Activated CD4-positive, alpha-beta T cell treated with anti-CD3 and anti-CD28 coated beads, Interleukin-2, Interleukin-4, amounts not matched to agents 100 ng/mL and 50 ng/mL, durations not matched to agents 16 hours and 8 hours (primary cell): ENCODE measurements at regions not wholly inside any gene's neighbourhood (a gene's known extent, or its start where the extent isn't known, plus 50 kb on each side); places are given as distances from the start of the nearest gene placed in this dataset.

Source experiments
- DNase-seq: peaks from one replicate; pipeline ENCODE4 v3.0.0-alpha.2; 2020; ENCODE audit warnings: low spot score

DNA sequence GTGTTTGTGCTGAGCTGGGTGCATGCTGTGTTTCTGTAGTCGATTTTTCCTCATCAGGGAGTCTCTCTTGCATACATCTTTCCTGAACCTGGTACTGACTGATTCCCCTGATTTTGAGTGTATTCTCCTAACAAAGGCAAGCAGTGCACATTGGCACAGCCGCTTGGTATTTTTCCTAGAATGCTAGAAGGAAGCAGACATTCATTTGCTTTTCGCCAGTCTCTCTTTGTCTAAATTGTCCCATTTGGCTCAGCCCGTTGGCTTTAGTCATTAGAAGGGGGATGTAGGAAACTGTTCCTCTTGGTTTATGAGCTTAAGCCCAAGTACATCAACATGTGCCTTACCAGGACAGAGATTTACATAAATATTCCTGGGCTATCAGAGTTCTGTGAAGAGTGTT is 266.1 kb upstream of the TMTC4 start:
- no peak for DNase-seq

DNA sequence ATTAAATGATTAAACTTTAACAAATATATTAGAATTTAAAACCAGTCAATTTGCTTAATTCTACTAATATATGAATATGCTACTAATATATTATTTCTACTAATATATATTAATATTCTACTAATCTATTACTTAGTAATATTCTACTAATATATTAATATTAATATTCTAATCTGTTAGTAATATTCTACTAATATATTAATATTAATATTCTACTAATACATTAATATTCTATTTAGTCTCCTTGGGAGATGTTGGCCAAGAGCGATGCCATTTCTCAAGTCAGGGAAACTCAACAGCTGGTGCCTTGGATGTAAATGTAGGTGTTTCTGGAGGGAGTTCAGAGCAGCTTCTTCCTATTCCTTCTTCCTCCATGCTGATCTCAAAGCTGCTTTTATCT is 259.2 kb upstream of the TMTC4 start:
- DNase-seq: no peak

DNA sequence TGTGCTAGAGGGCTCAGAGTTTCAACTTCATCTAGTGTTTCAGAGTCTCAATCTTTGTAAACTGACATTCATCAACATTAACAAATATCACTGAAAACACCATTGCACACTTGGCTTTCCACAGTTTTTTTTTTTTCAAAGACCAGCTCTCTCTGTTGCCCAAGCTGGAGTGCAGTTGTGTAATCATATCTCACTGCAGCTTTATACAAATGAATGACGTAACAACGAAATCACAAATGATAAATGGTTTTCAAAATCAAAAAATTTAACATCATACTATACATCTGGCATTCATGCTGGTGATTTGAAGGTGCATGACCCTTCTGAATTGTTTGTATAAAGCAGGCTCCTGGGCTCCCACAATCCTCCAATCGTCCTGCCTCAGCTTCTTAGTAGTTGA is 248.0 kb upstream of the TMTC4 start:
- no peak for DNase-seq

DNA sequence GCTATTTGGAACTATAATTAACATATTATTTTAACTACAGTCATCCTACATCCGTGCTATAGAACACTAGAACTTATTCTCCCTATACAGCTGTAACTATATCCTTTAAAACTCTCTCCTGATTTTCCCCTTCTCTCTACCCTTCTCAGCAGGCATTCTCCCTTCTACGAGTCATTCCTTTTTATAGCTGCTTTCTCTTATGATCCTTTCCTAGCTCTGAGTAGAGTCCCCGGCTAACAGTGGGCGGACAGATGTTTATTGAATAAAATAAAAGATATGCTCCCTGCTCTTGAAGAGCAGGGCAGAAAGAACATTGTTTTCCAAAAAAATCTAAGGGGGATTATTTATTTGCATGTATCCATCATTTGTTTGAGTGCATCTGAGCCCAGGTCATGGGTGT is 246.5 kb upstream of the TMTC4 start:
- no peak for DNase-seq

DNA sequence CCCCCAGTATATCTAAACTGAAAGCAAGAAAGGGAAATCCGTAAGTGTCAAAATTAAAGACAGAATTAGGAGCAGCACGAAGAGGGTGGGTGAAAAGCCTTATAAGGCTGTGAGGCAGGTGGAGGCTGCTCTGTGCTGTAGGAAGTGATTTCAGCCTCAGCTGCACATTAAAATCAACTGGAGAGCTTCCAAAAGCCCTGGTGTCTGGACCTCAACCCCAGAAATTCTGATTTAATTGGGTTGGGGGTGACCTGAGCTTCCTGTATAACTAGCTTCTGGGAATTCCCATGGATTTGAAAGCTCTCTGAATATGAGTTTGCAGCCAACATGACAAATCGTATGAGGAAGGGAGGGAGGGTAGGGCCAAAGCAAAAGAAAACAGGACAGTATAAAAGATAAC is 242.4 kb upstream of the TMTC4 start:
- DNase-seq: no peak

DNA sequence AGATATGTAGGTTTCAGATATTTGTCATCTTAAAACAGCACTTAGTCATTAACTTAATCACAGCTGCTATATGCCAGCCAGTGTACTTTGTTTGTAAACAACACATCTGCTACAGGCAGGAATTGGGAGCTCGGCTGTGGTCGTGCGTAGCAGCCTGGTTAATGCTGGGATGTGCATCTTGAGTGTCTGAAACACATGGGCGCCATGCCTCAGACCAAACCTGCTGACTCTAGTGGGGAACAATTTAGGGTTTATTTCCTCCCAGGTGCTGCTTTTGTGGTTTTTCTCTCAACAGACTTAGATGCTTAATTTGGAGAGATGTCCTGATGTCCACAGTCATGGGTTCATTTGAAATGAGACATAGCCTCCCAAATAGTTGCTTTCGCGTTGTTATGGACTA is 238.5 kb upstream of the TMTC4 start:
- no peak for DNase-seq

DNA sequence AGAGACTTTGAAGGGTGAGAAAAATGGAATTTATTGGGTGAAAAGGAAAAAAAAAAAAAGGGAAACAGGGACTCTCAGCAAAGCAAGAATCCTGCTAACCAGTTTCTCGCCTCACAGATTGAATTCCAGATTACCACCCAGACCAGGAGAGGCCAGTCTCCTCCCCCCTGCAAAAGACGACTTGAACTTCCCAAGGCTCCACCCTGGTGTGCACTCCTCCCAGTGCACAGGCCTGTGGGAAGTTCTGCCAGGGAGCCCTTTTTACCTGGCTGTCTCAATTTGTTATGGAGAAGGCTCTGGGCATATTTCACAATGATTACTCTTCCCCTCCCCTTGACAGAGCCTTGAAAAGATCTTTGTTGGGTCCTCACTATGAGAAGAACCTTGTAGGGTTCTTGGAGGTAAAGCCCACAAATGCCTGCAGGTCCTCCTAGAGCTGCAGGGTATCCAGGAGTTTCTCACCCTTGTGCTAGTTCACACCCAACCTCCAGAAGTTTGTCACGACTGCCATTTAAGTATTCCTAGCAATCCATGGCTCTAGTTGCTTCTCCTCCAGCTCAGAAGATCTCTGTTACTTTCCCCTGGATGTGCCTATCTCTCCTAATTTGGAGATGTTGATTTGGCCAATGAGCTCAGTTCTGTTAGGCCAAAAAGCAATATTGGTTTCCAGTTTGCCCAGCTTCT is 229.8 kb upstream of the TMTC4 start:
- DNase-seq: no peak

DNA sequence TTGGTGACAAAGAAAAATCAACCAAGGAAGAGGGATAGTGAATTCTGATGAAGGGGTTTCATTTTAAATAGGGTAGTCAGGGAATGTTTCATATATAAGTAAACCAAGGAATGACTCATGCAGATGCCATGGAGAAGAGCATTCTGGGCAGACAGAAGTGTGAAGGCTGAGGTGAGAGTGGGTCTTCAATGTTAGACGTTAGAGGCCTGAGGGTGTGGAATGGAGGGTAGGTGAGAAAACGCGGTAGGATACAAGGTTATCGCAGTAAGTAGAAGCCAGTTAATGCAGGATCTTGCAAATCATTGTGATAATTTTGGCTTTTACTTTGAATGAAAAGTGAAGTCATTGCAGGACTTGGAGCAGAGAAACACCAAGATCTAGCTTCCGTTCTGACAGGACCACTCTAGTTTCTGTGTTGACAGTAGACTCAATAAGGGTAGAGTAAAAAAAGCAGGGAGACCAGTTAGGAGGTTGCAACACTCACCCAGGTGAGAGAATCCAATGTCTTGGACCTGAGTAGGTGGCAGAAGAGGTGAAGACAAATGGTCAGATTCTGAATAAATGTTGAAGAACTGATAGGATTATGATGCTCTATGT is 225.2 kb upstream of the TMTC4 start:
- peak; percentile 19 for DNase-seq

DNA sequence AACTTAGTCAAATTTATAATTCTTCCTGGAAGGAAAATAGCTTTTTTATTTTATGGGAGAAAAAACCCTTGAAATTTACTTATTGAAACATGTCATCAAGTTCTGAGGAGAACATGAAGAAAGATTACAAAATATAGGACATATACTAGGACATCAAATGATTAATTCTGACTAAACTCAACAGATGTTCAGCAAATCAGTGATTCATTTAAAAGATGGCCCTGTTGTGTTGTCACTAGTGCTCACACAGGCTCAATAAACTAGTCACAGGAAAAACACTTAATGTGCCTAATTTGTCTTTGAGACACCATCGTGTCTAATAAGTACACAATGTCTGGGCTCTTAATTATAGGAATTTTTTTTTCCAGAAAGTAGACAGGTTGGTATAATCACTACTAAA is 223.8 kb upstream of the TMTC4 start:
- DNase-seq: no peak

DNA sequence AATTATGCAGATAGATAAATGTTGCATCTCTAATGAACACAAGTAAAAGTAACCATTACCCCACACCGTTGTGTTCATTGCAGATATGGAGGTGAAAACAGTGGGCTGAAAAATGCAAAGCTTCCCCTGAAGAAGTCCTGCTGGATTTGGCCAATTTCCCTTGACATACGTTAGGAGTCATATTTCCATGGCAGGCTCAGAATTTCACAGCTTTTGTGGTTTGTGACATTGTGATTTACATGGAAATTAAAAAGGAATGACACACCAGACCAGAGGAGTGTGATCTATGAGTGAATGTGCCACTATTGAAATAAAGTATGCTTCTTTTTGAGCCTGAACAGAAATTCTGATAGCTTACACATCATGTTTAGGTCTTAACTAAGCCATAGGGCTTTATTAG is 221.1 kb upstream of the TMTC4 start:
- no peak for DNase-seq

DNA sequence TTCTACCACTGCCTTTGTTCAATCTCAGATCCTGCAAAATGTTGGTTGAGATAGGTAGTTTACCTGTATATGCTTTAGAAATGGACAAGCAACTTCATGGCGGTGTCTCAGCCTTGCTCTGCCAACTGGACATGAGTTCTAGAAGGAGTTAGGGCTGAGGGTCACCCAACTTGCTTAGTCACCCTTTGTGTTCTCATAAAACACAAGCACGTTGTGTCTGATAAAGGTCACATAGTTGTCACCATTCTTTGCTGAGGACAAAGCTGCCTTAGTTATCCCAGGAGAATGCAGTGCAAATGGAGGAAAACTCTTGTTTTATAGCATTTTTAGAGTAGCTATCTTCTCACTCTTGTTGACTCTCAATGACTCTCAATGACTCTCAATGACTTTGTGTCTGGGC is 218.4 kb upstream of the TMTC4 start:
- no peak for DNase-seq

DNA sequence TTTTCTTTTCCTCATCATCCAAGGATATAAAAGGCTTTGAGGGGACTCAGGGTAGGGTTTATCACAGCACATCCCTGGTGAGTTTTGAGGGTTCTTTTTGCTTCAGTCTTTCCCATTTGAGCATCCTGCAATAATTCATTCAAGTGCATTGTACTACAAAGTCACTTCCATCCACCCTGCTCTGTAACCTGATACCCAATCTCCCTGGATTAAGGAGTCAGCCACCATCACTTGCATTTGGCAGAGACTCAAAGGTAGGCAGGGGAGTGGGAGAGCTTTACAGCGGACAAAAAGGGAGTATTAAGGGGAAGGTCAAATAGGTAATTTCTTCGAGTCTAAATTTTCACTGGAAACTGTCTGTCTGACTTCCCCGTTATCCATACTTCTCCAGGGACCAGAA is 216.1 kb upstream of the TMTC4 start:
- no peak for DNase-seq

DNA sequence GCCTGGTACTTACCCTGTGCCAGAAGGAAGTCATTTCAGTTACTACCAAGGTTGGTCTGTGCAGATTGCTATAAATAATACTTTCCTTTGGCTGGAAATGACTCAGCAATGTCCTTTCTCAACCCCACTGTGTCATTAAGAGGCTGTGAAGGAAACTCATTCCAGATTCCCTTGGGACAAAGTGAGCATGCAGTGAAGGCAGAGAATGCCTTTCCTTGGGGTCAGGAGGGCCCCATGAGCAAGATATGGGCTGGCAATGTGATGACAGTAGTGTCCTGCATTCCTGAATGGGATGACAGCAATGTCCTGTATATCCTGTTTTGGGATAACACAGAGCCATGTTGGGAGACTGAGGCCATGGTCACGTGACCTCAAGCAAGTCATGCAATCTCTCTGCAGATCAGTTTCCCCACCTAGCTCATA is 213.1 kb upstream of the TMTC4 start:
- DNase-seq: peak; percentile 2

DNA sequence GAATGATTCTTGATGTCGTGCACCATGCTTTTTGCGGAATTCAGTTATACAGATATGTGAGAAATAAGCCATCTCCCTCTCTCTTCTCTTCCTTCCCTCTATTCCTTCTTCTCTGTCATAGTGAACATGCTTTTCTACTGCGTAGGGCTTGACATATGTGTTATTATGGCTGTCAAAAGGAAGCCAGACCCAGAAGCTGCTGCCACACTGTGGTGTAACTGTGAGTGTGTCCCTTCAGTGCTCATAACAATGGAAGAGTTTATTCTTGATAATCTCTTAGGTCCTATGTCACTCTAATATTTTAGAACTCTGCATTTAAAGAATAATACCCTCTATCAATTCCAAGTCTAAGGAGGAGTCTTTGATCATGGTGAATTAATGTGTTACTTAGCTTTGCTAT is 208.9 kb upstream of the TMTC4 start:
- DNase-seq: no peak

DNA sequence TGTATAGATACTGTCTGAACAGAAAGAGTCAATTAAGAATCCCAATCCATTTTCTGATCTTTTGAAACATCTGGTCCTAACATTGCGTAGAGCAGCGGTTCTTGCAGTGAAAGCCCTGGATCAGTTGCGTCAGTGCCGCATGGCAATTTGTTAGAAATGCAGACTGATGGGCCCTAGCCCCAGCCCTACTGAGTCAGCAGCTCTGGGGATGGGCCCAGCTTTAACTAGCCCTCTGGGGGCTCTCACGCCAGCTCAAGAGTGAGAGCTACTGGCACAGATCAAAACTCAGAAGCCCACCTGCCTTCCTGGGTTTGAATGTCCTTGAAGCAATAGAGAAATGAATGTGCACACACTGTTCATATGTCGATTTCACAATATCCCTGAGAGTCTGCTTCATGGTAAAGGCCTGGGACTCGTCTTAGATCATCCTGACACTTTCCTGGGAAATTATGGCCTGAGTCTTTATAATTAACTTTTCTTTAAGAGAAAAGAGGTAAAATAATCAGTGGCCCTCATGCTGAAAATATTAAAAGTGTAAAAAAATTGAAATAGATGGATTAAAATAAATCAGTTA is 206.8 kb upstream of the TMTC4 start:
- no peak for DNase-seq

DNA sequence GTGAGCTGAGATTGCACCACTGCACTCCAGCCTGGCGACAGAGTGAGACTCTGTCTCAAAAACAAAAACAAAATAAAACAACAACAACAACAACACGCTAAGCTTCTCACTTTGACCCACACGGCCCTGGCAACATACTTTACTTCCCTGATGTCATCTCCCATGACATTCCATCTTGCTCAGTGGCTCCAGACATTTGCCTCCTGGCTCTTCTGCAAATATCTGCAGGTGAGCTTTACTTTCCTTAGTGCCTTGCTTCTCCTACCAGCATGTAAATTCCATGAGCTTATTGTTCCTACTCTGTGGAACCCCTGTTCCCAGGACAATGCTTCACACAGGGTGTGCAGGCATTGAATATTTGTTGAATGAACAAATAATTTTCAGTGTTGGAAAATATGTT is 205.6 kb upstream of the TMTC4 start:
- DNase-seq: no peak

DNA sequence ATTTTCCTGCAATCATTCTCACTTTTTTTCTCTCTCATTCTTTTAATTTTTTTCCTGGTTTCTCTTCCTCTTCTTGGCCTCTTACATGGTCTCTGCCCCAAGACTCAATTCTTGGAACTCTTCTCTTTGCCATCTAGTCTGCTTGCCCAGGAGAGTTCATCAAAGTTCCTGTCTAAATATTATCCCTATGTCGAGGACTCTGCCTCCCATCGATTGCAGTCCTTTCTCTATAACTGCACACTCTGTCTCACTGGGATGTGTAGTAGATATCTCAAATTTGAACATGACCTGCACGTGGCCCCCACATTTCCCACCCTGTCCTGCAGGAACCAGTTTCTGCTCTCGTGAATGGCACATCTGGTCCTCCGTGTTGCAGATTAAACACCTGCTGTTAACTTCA is 204.7 kb upstream of the TMTC4 start:
- DNase-seq: no peak

DNA sequence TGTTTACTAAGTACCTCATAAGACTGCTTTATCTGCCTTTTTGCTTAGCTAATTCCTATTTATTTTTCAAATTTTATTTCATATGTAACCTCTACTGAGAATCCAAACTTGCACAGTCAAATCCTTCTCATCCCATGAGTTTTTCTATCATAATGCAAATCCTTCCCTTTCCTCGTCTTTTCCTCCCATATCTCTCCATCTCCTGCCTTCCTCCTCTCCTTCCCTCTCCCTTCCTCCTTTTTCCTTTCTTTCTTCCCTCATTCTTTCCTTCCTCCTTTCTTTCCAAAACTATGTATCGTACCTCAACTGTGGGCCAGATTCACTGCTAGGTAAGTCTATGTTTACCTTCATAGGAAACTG is 201.4 kb upstream of the TMTC4 start:
- no peak for DNase-seq

DNA sequence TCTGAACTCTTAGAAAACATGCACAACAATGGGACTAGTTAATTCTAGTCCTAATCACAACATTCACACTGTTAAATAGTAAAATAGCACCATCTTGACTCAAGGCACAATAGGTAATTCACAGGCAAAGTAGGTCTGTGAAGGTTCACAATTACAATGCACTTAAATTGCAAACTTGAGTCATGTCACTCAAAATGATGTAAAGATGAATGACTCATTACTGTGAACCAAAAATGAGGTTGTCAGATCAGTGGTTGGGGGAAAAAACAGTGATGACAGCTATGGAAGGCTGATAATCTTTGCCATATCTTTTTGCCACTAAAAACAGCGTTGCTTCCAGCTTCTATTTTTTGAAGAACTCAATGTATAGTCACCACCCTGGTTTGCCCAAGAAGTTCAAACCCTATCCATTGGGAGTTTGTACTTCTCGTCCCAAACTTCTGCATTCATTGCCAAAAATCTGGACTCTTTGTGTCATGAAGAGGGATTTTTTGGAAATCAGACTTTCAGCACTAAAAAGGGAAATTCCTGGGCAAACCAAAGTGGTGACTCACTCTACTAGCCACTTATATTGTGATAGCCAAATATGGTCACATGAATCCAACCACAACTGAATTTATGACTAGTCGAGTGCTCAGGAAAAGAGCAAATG is 200.9 kb upstream of the TMTC4 start:
- peak; percentile 78 for DNase-seq

DNA sequence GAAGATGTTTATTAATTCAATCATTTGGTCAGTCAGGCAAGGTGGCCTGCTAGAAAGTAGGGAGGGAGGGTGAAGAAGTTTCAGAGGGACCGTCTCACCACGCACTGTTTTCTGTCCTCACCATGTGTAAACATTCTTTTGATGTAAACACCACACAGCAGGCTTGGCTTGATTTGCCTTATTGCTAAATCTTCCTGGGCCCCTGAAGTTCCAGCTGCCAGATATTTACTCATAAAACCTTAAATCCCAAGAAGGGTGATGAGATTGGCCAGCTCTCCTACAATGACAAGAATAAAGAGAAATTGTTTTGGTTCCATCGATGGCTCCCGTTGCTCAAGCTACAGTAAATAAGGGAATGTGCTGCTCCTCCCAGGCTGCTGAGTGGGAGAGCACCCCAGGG is 198.2 kb upstream of the TMTC4 start:
- no peak for DNase-seq

DNA sequence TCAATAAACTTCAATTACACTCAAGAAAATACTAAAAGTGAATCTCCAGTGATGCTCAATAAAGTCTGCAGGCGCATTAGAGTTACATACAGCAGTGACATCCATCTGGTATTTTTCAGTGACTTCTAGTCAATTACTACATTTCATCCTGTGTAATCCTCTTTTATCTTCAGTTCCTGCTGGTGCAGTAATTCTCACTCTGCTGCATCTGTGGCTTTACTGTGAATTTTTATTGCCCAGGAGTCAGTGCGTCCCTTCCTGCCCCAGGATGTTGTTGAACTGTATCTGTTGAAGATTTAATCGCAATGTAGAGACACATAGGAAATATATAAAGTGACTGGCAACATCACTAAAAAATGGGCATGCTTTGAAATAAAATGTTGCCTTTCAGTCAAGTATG is 196.3 kb upstream of the TMTC4 start:
- DNase-seq: no peak

DNA sequence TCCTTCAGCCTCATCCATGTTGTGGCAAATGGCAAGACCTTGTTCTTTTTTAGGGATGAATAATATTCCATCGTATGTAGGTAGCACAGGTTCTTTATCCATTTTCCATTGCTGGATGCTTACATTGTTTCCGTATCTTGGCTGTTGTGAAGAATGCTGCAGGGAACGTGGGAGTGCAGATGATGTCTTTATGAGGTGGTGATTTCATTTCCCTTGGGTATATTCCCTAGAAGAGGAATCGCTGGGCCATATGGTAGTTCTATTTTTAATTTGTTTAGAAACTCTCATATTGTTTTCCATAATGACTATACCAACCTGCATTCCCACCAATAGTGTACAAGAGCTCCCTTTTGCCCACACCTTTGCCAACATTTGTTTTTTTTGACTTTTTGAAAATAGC is 186.3 kb upstream of the TMTC4 start:
- no peak for DNase-seq

DNA sequence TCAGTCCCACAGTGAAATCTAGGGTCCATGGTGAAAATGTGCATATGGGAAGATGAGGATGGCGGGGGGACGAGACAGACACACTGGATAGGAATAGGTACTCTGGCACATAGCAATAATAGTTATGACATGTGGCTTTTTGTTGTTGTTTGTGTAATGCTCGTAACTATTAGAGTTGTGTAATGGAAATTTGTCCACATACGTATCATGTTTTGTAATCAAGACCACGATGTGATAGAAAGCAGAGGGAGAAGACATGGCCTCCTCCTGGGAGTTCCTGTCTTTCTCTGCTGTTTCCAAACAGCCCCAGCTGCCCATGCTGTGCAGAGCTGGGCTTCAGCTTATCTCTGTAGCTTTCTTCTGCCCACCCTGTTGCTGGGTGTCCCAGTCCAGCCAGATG is 185.3 kb upstream of the TMTC4 start:
- no peak for DNase-seq

DNA sequence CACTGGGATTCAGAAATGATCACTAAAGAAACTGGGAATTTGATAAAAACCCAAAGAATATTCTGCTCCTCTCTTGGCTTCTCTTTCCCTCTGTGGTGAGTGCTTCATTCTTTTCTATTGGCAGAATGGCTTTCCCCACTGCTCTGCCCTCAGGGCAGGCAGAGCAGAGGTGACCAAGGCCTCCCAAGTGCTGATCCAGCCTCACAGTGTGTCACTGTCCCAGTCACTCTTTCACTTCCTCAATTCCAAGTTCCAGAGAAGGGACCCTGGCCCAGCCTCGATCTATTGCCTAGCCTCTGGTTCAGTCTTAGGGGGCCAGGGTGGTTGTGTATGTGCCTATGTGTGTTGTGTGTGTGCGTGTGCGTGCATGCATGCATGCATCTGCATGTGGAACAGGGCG is 180.6 kb upstream of the TMTC4 start:
- no peak for DNase-seq
